ENCODE measurements at regions not wholly inside any gene's neighbourhood (a gene's known extent, or its start where the extent isn't known, plus 50 kb on each side); places are given as distances from the start of the nearest gene placed in this dataset.

DNA sequence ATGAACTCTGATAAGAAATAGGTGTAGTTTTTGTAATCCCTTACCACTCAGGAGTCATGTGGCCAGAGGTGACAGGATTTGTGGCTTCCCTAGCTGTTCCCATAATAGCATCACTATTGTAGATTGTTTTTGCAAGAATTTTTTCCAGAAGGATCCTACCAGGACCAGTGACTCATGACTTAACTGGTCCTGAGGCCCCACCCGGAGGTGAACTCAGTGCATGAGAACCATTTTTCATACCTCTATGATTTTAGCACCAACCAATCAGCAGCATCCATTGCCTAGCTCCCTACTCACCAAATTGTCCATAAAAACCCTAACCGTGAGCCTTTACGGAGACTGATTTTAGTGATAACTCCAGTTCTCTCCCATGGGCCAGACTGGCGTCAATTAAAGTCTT is 484.8 kb downstream of the PSAT1 start:
- no peak for TF ChIP-seq POLR2A (IDR thresholded peaks at IDR 0.05)
- TF ChIP-seq, protein P1, sequence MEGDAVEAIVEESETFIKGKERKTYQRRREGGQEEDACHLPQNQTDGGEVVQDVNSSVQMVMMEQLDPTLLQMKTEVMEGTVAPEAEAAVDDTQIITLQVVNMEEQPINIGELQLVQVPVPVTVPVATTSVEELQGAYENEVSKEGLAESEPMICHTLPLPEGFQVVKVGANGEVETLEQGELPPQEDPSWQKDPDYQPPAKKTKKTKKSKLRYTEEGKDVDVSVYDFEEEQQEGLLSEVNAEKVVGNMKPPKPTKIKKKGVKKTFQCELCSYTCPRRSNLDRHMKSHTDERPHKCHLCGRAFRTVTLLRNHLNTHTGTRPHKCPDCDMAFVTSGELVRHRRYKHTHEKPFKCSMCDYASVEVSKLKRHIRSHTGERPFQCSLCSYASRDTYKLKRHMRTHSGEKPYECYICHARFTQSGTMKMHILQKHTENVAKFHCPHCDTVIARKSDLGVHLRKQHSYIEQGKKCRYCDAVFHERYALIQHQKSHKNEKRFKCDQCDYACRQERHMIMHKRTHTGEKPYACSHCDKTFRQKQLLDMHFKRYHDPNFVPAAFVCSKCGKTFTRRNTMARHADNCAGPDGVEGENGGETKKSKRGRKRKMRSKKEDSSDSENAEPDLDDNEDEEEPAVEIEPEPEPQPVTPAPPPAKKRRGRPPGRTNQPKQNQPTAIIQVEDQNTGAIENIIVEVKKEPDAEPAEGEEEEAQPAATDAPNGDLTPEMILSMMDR (IDR thresholded peaks at IDR 0.05 in 4 of 5, conservative IDR thresholded peaks at IDR 0.05 in 1 of 5), result no peak

Measured in gastrocnemius medialis (tissue), 4 donors.